ENCODE measurements at regions not wholly inside any gene's neighbourhood (a gene's known extent, or its start where the extent isn't known, plus 50 kb on each side); places are given as distances from the start of the nearest gene placed in this dataset.

- DNase-seq (ENCODE audit: extremely low spot score, unreplicated experiment) = no peak
- H3K4me1 Mint-ChIP-seq (ENCODE audit: unreplicated experiment) = no peaks in the 10 kb centered on the region
- no peaks in the 10 kb centered on the region for H3K9me3 Mint-ChIP-seq
- no peak overlapping the region for H3K27ac Mint-ChIP-seq
- H3K27me3 Mint-ChIP-seq = no peaks in the 10 kb centered on the region
- no peak overlapping the region for H3K4me3 Mint-ChIP-seq
- no peak for TF ChIP-seq CTCF (conservative IDR thresholded peaks at IDR 0.05)
- H3K36me3 Mint-ChIP-seq = no peaks in the 10 kb centered on the region
These were observed 145.3 kb upstream of the IQSEC1 start for GRCh38 chr3:13218541-13218908.

- no peaks in the 10 kb centered on the region for H3K36me3 Mint-ChIP-seq
- H3K4me3 Mint-ChIP-seq = no peak overlapping the region
- DNase-seq (ENCODE audit: extremely low spot score, unreplicated experiment) = no peak
- no peak for TF ChIP-seq CTCF (conservative IDR thresholded peaks at IDR 0.05)
- no peaks in the 10 kb centered on the region for H3K9me3 Mint-ChIP-seq
- H3K27ac Mint-ChIP-seq = no peak overlapping the region
- H3K27me3 Mint-ChIP-seq = no peaks in the 10 kb centered on the region
- no peaks in the 10 kb centered on the region for H3K4me1 Mint-ChIP-seq (ENCODE audit: unreplicated experiment)
These were observed 144.7 kb upstream of the IQSEC1 start for GRCh38 chr3:13217736-13218540.

GRCh38 chr3:13217253-13217652 lies 144.0 kb upstream of the IQSEC1 start:
- Mint-ChIP-seq H3K4me1 (ENCODE audit: unreplicated experiment) (no peaks in the 10 kb centered on the region), H3K27ac (no peak overlapping the region), H3K36me3 (no peaks in the 10 kb centered on the region), H3K4me3 (no peak overlapping the region), H3K9me3 (no peaks in the 10 kb centered on the region), H3K27me3 (no peaks in the 10 kb centered on the region)
- TF ChIP-seq CTCF (conservative IDR thresholded peaks at IDR 0.05) = no peak
- DNase-seq (ENCODE audit: extremely low spot score, unreplicated experiment) = no peak

- H3K27ac Mint-ChIP-seq = no peak overlapping the region
- no peaks in the 10 kb centered on the region for H3K9me3 Mint-ChIP-seq
- no peak for DNase-seq (ENCODE audit: extremely low spot score, unreplicated experiment)
- no peaks in the 10 kb centered on the region for H3K4me1 Mint-ChIP-seq (ENCODE audit: unreplicated experiment)
- no peaks in the 10 kb centered on the region for H3K36me3 Mint-ChIP-seq
- no peak for TF ChIP-seq CTCF (conservative IDR thresholded peaks at IDR 0.05)
- H3K27me3 Mint-ChIP-seq = peaks cover 3% of the 10 kb centered on the region
- no peak overlapping the region for H3K4me3 Mint-ChIP-seq
These were observed 142.8 kb upstream of the IQSEC1 start for GRCh38 chr3:13215940-13216546.

- Mint-ChIP-seq H3K36me3 (no peaks in the 10 kb centered on the region), H3K4me1 (ENCODE audit: unreplicated experiment) (no peaks in the 10 kb centered on the region), H3K4me3 (no peak overlapping the region), H3K9me3 (no peaks in the 10 kb centered on the region), H3K27ac (no peak overlapping the region), H3K27me3 (peaks cover 3% of the 10 kb centered on the region)
- no peak for DNase-seq (ENCODE audit: extremely low spot score, unreplicated experiment)
- TF ChIP-seq CTCF (conservative IDR thresholded peaks at IDR 0.05) = no peak
These were observed 141.7 kb upstream of the IQSEC1 start for GRCh38 chr3:13214847-13215472.
